ENCODE measurements at regions not wholly inside any gene's neighbourhood (a gene's known extent, or its start where the extent isn't known, plus 50 kb on each side); places are given as distances from the start of the nearest gene placed in this dataset.

- Histone ChIP-seq H3K36me3 (ENCODE audit: control insufficient read depth in 2 of 2, insufficient read depth in 2 of 2, low read length in 2 of 2) (no peaks in the 10 kb centered on the region), H3K27ac (ENCODE audit: low read depth in 2 of 2, low read length in 2 of 2) (no peak overlapping the region), H3K9ac (ENCODE audit: low read depth in 1 of 2, low read length in 2 of 2) (no peak overlapping the region), H3K4me3 (ENCODE audit: low read length in 2 of 2) (no peak overlapping the region), H3K4me1 (ENCODE audit: control insufficient read depth in 2 of 2, insufficient read depth in 2 of 2, low read length in 2 of 2) (peaks cover 15 to 18% of the 10 kb centered on the region in 2 donors), H3K9me3 (ENCODE audit: control insufficient read depth in 2 of 2, low read length in 2 of 2) (no peaks in the 10 kb centered on the region), H3K27me3 (ENCODE audit: control insufficient read depth in 2 of 2, insufficient read depth in 2 of 2, low read length in 2 of 2) (no peaks in the 10 kb centered on the region)
Measured at GRCh38 chr10:3429676-3430075, 257.1 kb upstream of the PITRM1 start.

- no peaks in the 10 kb centered on the region for H3K9me3 ChIP-seq (ENCODE audit: control insufficient read depth in 2 of 2, low read length in 2 of 2)
- no peak overlapping the region for H3K9ac ChIP-seq (ENCODE audit: low read depth in 1 of 2, low read length in 2 of 2)
- H3K4me3 ChIP-seq (ENCODE audit: low read length in 2 of 2), result no peak overlapping the region
- no peaks in the 10 kb centered on the region for H3K27me3 ChIP-seq (ENCODE audit: control insufficient read depth in 2 of 2, insufficient read depth in 2 of 2, low read length in 2 of 2)
- H3K4me1 ChIP-seq (ENCODE audit: control insufficient read depth in 2 of 2, insufficient read depth in 2 of 2, low read length in 2 of 2), result peaks cover 18 to 23% of the 10 kb centered on the region in 2 donors
- H3K27ac ChIP-seq (ENCODE audit: low read depth in 2 of 2, low read length in 2 of 2), result peak overlapping the region in 1 of 2 donors; percentile 24
- no peaks in the 10 kb centered on the region for H3K36me3 ChIP-seq (ENCODE audit: control insufficient read depth in 2 of 2, insufficient read depth in 2 of 2, low read length in 2 of 2)
Measured at GRCh38 chr10:3428826-3429225, 256.2 kb upstream of the PITRM1 start.

GRCh38 chr10:3427950-3428354 is 255.4 kb upstream of the PITRM1 start:
- H3K4me3 ChIP-seq (ENCODE audit: low read length in 2 of 2), result no peak overlapping the region
- peaks cover 18 to 23% of the 10 kb centered on the region in 2 donors for H3K4me1 ChIP-seq (ENCODE audit: control insufficient read depth in 2 of 2, insufficient read depth in 2 of 2, low read length in 2 of 2)
- H3K27ac ChIP-seq (ENCODE audit: low read depth in 2 of 2, low read length in 2 of 2), result no peak overlapping the region
- H3K27me3 ChIP-seq (ENCODE audit: control insufficient read depth in 2 of 2, insufficient read depth in 2 of 2, low read length in 2 of 2), result no peaks in the 10 kb centered on the region
- no peak overlapping the region for H3K9ac ChIP-seq (ENCODE audit: low read depth in 1 of 2, low read length in 2 of 2)
- H3K36me3 ChIP-seq (ENCODE audit: control insufficient read depth in 2 of 2, insufficient read depth in 2 of 2, low read length in 2 of 2), result no peaks in the 10 kb centered on the region
- H3K9me3 ChIP-seq (ENCODE audit: control insufficient read depth in 2 of 2, low read length in 2 of 2), result no peaks in the 10 kb centered on the region

GRCh38 chr10:3427347-3427746 is 254.8 kb upstream of the PITRM1 start:
- Histone ChIP-seq H3K9ac (ENCODE audit: low read depth in 1 of 2, low read length in 2 of 2) (no peak overlapping the region), H3K4me3 (ENCODE audit: low read length in 2 of 2) (no peak overlapping the region), H3K27me3 (ENCODE audit: control insufficient read depth in 2 of 2, insufficient read depth in 2 of 2, low read length in 2 of 2) (no peaks in the 10 kb centered on the region), H3K36me3 (ENCODE audit: control insufficient read depth in 2 of 2, insufficient read depth in 2 of 2, low read length in 2 of 2) (no peaks in the 10 kb centered on the region), H3K27ac (ENCODE audit: low read depth in 2 of 2, low read length in 2 of 2) (no peak overlapping the region), H3K9me3 (ENCODE audit: control insufficient read depth in 2 of 2, low read length in 2 of 2) (no peaks in the 10 kb centered on the region), H3K4me1 (ENCODE audit: control insufficient read depth in 2 of 2, insufficient read depth in 2 of 2, low read length in 2 of 2) (peaks cover 18 to 23% of the 10 kb centered on the region in 2 donors)

GRCh38 chr10:3426190-3426845 is 253.7 kb upstream of the PITRM1 start:
- H3K36me3 ChIP-seq (ENCODE audit: control insufficient read depth in 2 of 2, insufficient read depth in 2 of 2, low read length in 2 of 2), result no peaks in the 10 kb centered on the region
- H3K4me3 ChIP-seq (ENCODE audit: low read length in 2 of 2), result peak overlapping the region in 1 of 2 donors; percentile 37
- H3K9ac ChIP-seq (ENCODE audit: low read depth in 1 of 2, low read length in 2 of 2), result no peak overlapping the region
- H3K27ac ChIP-seq (ENCODE audit: low read depth in 2 of 2, low read length in 2 of 2), result peak overlapping the region; percentile 50 to 86
- H3K9me3 ChIP-seq (ENCODE audit: control insufficient read depth in 2 of 2, low read length in 2 of 2), result no peaks in the 10 kb centered on the region
- no peaks in the 10 kb centered on the region for H3K27me3 ChIP-seq (ENCODE audit: control insufficient read depth in 2 of 2, insufficient read depth in 2 of 2, low read length in 2 of 2)
- H3K4me1 ChIP-seq (ENCODE audit: control insufficient read depth in 2 of 2, insufficient read depth in 2 of 2, low read length in 2 of 2), result peaks cover 18 to 23% of the 10 kb centered on the region in 2 donors

- Histone ChIP-seq H3K9me3 (ENCODE audit: control insufficient read depth in 2 of 2, low read length in 2 of 2) (no peaks in the 10 kb centered on the region), H3K27me3 (ENCODE audit: control insufficient read depth in 2 of 2, insufficient read depth in 2 of 2, low read length in 2 of 2) (no peaks in the 10 kb centered on the region), H3K4me3 (ENCODE audit: low read length in 2 of 2) (no peak overlapping the region), H3K4me1 (ENCODE audit: control insufficient read depth in 2 of 2, insufficient read depth in 2 of 2, low read length in 2 of 2) (peaks cover 18 to 23% of the 10 kb centered on the region in 2 donors), H3K9ac (ENCODE audit: low read depth in 1 of 2, low read length in 2 of 2) (no peak overlapping the region), H3K36me3 (ENCODE audit: control insufficient read depth in 2 of 2, insufficient read depth in 2 of 2, low read length in 2 of 2) (no peaks in the 10 kb centered on the region), H3K27ac (ENCODE audit: low read depth in 2 of 2, low read length in 2 of 2) (peak overlapping the region in 1 of 2 donors; percentile 86)
Measured at GRCh38 chr10:3425716-3426115, 253.1 kb upstream of the PITRM1 start.

GRCh38 chr10:3425261-3425660 is 252.7 kb upstream of the PITRM1 start:
- peaks cover 18 to 23% of the 10 kb centered on the region in 2 donors for H3K4me1 ChIP-seq (ENCODE audit: control insufficient read depth in 2 of 2, insufficient read depth in 2 of 2, low read length in 2 of 2)

GRCh38 chr10:3424111-3424851 is 251.7 kb upstream of the PITRM1 start:
- Histone ChIP-seq H3K9ac (ENCODE audit: low read depth in 1 of 2, low read length in 2 of 2) (no peak overlapping the region), H3K27me3 (ENCODE audit: control insufficient read depth in 2 of 2, insufficient read depth in 2 of 2, low read length in 2 of 2) (no peaks in the 10 kb centered on the region), H3K4me3 (ENCODE audit: low read length in 2 of 2) (peak overlapping the region in 1 of 2 donors; percentile 13), H3K27ac (ENCODE audit: low read depth in 2 of 2, low read length in 2 of 2) (no peak overlapping the region), H3K9me3 (ENCODE audit: control insufficient read depth in 2 of 2, low read length in 2 of 2) (no peaks in the 10 kb centered on the region), H3K36me3 (ENCODE audit: control insufficient read depth in 2 of 2, insufficient read depth in 2 of 2, low read length in 2 of 2) (no peaks in the 10 kb centered on the region), H3K4me1 (ENCODE audit: control insufficient read depth in 2 of 2, insufficient read depth in 2 of 2, low read length in 2 of 2) (peaks cover 18 to 24% of the 10 kb centered on the region in 2 donors)

More at GRCh38 chr10:3425261-3425660, 252.7 kb upstream of the PITRM1 start:
- Histone ChIP-seq H3K4me3 (ENCODE audit: low read length in 2 of 2) (no peak overlapping the region), H3K36me3 (ENCODE audit: control insufficient read depth in 2 of 2, insufficient read depth in 2 of 2, low read length in 2 of 2) (no peaks in the 10 kb centered on the region), H3K27ac (ENCODE audit: low read depth in 2 of 2, low read length in 2 of 2) (no peak overlapping the region), H3K9me3 (ENCODE audit: control insufficient read depth in 2 of 2, low read length in 2 of 2) (no peaks in the 10 kb centered on the region), H3K9ac (ENCODE audit: low read depth in 1 of 2, low read length in 2 of 2) (no peak overlapping the region), H3K27me3 (ENCODE audit: control insufficient read depth in 2 of 2, insufficient read depth in 2 of 2, low read length in 2 of 2) (no peaks in the 10 kb centered on the region)

- no peaks in the 10 kb centered on the region for H3K9me3 ChIP-seq (ENCODE audit: control insufficient read depth in 2 of 2, low read length in 2 of 2)
- H3K36me3 ChIP-seq (ENCODE audit: control insufficient read depth in 2 of 2, insufficient read depth in 2 of 2, low read length in 2 of 2), result no peaks in the 10 kb centered on the region
- H3K9ac ChIP-seq (ENCODE audit: low read depth in 1 of 2, low read length in 2 of 2), result no peak overlapping the region
- peaks cover 18 to 20% of the 10 kb centered on the region in 2 donors for H3K4me1 ChIP-seq (ENCODE audit: control insufficient read depth in 2 of 2, insufficient read depth in 2 of 2, low read length in 2 of 2)
- no peaks in the 10 kb centered on the region for H3K27me3 ChIP-seq (ENCODE audit: control insufficient read depth in 2 of 2, insufficient read depth in 2 of 2, low read length in 2 of 2)
- H3K4me3 ChIP-seq (ENCODE audit: low read length in 2 of 2), result no peak overlapping the region
- no peak overlapping the region for H3K27ac ChIP-seq (ENCODE audit: low read depth in 2 of 2, low read length in 2 of 2)
Measured at GRCh38 chr10:3423384-3423783, 250.8 kb upstream of the PITRM1 start.

GRCh38 chr10:3422282-3422681 is 249.7 kb upstream of the PITRM1 start:
- Histone ChIP-seq H3K27me3 (ENCODE audit: control insufficient read depth in 2 of 2, insufficient read depth in 2 of 2, low read length in 2 of 2) (no peaks in the 10 kb centered on the region), H3K36me3 (ENCODE audit: control insufficient read depth in 2 of 2, insufficient read depth in 2 of 2, low read length in 2 of 2) (no peaks in the 10 kb centered on the region), H3K27ac (ENCODE audit: low read depth in 2 of 2, low read length in 2 of 2) (no peak overlapping the region), H3K4me3 (ENCODE audit: low read length in 2 of 2) (no peak overlapping the region), H3K9me3 (ENCODE audit: control insufficient read depth in 2 of 2, low read length in 2 of 2) (no peaks in the 10 kb centered on the region), H3K9ac (ENCODE audit: low read depth in 1 of 2, low read length in 2 of 2) (no peak overlapping the region), H3K4me1 (ENCODE audit: control insufficient read depth in 2 of 2, insufficient read depth in 2 of 2, low read length in 2 of 2) (peaks cover 18 to 20% of the 10 kb centered on the region in 2 donors)
